Transverse colon (tissue), 4 donors: ENCODE measurements at regions not wholly inside any gene's neighbourhood (a gene's known extent, or its start where the extent isn't known, plus 50 kb on each side); places are given as distances from the start of the nearest gene placed in this dataset.
"Not testable (repeated sequence)": the region's sequence is repeated elsewhere in the genome, so short reads cannot be mapped to it uniquely, and the experiment has no call there.

ENCODE experiments used
- DNase-seq: peaks from one replicate; pipeline ENCODE4 v3.0.0-alpha.2; 2019
- H3K27ac ChIP-seq, 4 donors: fragments of 200-600 bp; sonication (generic); 2 replicates each; pipeline ENCODE4 v1.5.1; 2016 to 2018; ENCODE audit warnings: inconsistent platforms in 4 of 4
- H3K27me3 ChIP-seq: fragments of 200-600 bp; sonication (generic); 2 replicates; pipeline ENCODE4 v1.5.1; 2017; ENCODE audit warnings: inconsistent platforms
- H3K36me3 ChIP-seq, 4 donors: fragments of 200-600 bp; sonication (generic); 2 replicates each; pipeline ENCODE4 v1.5.1; 2017 to 2019; ENCODE audit warnings: inconsistent platforms in 4 of 4
- H3K4me1 ChIP-seq, 4 donors: fragments of 200-600 bp; sonication (generic); 2 replicates each; pipeline ENCODE4 v1.5.1; 2017 to 2020; ENCODE audit warnings: inconsistent platforms in 4 of 4
- H3K4me3 ChIP-seq, 4 donors: fragments of 200-600 bp; sonication (generic); 1 replicate in 1 of 4; 2 replicates in 3 of 4; pipeline versions ENCODE4 v1.5.1 to v1.6.1; 2017 to 2019; ENCODE audit warnings: inconsistent platforms in 4 of 4
- H3K9me3 ChIP-seq, 2 donors: fragments of 200-600 bp; sonication (generic); 2 replicates each; pipeline ENCODE4 v1.5.1; 2017 to 2019; ENCODE audit warnings: inconsistent platforms in 2 of 2
- WGBS, 2 donors: methylation state at CpG; one replicate each; pipeline ENCODE4 v1.1.5; 2018; ENCODE audit warnings: low coverage in 1 of 2; 5-methylcytosine and 5-hydroxymethylcytosine counted together
- in situ Hi-C, 4 donors: fragments of 200-750 bp; cut with MboI; loops; one replicate each; pipeline versions ENCODE4 v1.15.0 to v1.15.1; 2017; ENCODE audit warnings: low sequenced_read_pairs in 3 of 4, low pct_ligation_motif_present in 1 of 4, low pct_unique_long_range_greater_than_20kb in 1 of 4
- intact Hi-C: fragments of 100-400 bp; cut with DNase I; formaldehyde crosslinking; loops from one replicate; pipeline ENCODE4 v1.15.1; 2023; ENCODE audit warnings: low total_unique reads
- small RNA-seq, 4 donors: library from RNA; depleted of rRNA; stranded (forward); fragments of <200 nt; gene quantifications; one replicate each; pipeline ENCODE3, GENCODE V24; 2016

DNA sequence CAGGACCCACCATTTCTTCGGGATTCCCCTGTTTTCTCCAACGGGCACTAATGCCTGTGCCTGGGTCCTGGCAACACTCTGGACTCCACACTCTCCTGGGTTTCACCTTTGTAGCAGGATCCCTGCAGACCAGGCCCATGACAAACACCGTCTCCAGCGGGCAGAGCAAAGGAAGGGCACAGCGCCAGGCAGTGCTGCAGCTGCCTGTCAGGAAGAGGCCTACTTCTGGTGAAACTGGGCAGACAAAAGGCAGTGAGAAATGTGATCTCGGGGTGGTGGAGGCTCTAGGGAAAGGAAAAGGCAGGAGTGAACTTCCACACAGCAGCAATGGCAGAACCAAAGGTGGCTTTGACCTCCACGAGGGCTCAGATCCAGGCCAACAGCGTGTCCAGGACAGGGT lies 165.3 kb downstream of the OR4F15 start:
- in situ Hi-C loops: not testable (repeated sequence)
- WGBS, 2 donors: no CpG with 5 or more reads among the region's 8 CpGs

DNA sequence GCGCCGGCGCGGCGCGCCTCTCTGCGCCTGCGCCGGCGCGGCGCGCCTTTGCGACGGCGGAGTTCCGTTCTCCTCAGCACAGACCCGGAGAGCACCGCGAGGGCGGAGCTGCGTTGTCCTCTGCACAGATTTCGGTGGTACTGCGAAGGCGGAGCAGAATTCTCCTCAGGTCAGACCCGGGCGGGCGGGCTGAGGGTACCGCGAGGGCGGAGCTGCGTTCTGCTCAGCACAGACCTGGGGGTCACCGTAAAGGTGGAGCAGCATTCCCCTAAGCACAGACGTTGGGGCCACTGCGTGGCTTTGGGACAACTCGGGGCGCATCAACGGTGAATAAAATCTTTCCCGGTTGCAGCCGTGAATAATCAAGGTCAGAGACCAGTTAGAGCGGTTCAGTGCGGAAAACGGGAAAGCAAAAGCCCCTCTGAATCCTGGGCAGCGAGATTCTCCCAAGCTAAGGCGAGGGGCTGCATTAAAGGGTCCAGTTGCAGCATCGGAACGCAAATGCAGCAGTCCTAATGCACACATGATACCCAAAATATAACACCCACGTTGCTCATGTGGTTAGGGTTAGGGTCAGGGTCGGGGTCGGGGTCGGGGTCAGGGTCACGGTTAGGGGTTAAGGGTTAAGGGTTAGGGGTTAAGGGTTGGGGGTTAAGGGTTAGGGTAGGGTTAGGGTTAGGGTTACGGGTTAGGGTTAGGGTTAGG lies 168.4 kb downstream of the OR4F15 start:
- DNase-seq, in situ Hi-C loops, intact Hi-C loops: not testable (repeated sequence)

More for the DNA sequence above, 165.3 kb downstream of the OR4F15 start:
- H3K4me1 ChIP-seq, H3K36me3 ChIP-seq, H3K27me3 ChIP-seq, H3K9me3 ChIP-seq, H3K4me3 ChIP-seq, intact Hi-C loops, DNase-seq, H3K27ac ChIP-seq: not testable (repeated sequence)

More for the DNA sequence above, 168.4 kb downstream of the OR4F15 start:
- H3K4me3 ChIP-seq, H3K27ac ChIP-seq, H3K36me3 ChIP-seq, H3K4me1 ChIP-seq, H3K27me3 ChIP-seq, H3K9me3 ChIP-seq: not testable (repeated sequence)
- WGBS, 2 donors: no CpG with 5 or more reads among the region's 53 CpGs

Small RNAs in the stretch of these regions (small RNA-seq; reads per million reads assigned to genes)
- gene AC140725.2: 0 reads per million in 4 donors
- gene MIR6859-3: 0 reads per million in 4 donors
